H1 (cell line): ENCODE measurements at regions not wholly inside any gene's neighbourhood (a gene's known extent, or its start where the extent isn't known, plus 50 kb on each side); places are given as distances from the start of the nearest gene placed in this dataset.

Experiments used
- BACH1 ChIP-seq: IDR thresholded peaks from 2 replicates; pipeline ENCODE4 v1.6.1; 2012; ENCODE audit warnings: low read length, improper control_type of control experiment
- CEBPB ChIP-seq: IDR thresholded peaks from 2 replicates; pipeline ENCODE4 v1.6.1; 2012; ENCODE audit warnings: low read depth, low read length
- CHD1 ChIP-seq: IDR thresholded peaks from 2 replicates; pipeline ENCODE4 v1.6.1; 2012; ENCODE audit warnings: low read depth, low read length, improper control_type of control experiment
- EP300 ChIP-seq, 2 experiments: IDR thresholded peaks; 1 replicate in 1 of 2; 2 replicates in 1 of 2; pipeline ENCODE4 v1.6.1; 2011 to 2012; ENCODE audit warnings: low read depth in 2 of 2, low read length in 2 of 2, mild to moderate bottlenecking in 2 of 2, borderline replicate concordance in 1 of 2, inconsistent platforms in 1 of 2, moderate library complexity in 1 of 2
- GABPA ChIP-seq: IDR thresholded peaks from 2 replicates; pipeline ENCODE4 v1.6.1; 2011; ENCODE audit warnings: mild to moderate bottlenecking, low read length, moderate library complexity, borderline replicate concordance; ENCODE audit not compliant: insufficient read depth
- NRF1 ChIP-seq: IDR thresholded peaks from 2 replicates; pipeline ENCODE4 v1.6.1; 2011; ENCODE audit warnings: mild to moderate bottlenecking, low read depth, low read length, improper control_type of control experiment
- POLR2A ChIP-seq, 2 experiments: IDR thresholded peaks; 1 replicate in 1 of 2; 2 replicates in 1 of 2; pipeline ENCODE4 v1.6.1; 2011; ENCODE audit warnings: low read depth in 2 of 2, low read length in 2 of 2, mild to moderate bottlenecking in 2 of 2; ENCODE audit errors: control extremely low read depth in 1 of 2
- POLR2AphosphoS5 ChIP-seq: IDR thresholded peaks from 2 replicates; pipeline ENCODE4 v1.6.1; 2011; ENCODE audit warnings: low read depth, low read length
- RAD21 ChIP-seq, 2 experiments: IDR thresholded peaks in 1 of 2; conservative IDR thresholded peaks in 1 of 2; 2 replicates each; pipeline ENCODE4 v1.6.1; 2011; ENCODE audit warnings: low read depth in 2 of 2, low read length in 2 of 2, improper control_type of control experiment in 1 of 2, inconsistent platforms in 1 of 2, mild to moderate bottlenecking in 1 of 2, moderate library complexity in 1 of 2
- SUZ12 ChIP-seq: fragments of 200-600 bp; sonication (generic); IDR thresholded peaks from 2 replicates; pipeline ENCODE4 v1.6.1; 2012; ENCODE audit warnings: mild to moderate bottlenecking, inconsistent platforms, low read length, moderate library complexity, mixed read lengths
- TF ChIP-seq, protein P1 (sequence below), 3 experiments: IDR thresholded peaks; 1 replicate in 2 of 3; 2 replicates in 1 of 3; pipeline versions ENCODE4 v1.5.1 to v1.6.1; 2011; ENCODE audit warnings: low read length in 3 of 3, mild to moderate bottlenecking in 3 of 3, inconsistent platforms in 2 of 3, low read depth in 1 of 3, moderate library complexity in 1 of 3; ENCODE audit not compliant: insufficient read depth in 1 of 3; ENCODE audit errors: control extremely low read depth in 1 of 3

DNA sequence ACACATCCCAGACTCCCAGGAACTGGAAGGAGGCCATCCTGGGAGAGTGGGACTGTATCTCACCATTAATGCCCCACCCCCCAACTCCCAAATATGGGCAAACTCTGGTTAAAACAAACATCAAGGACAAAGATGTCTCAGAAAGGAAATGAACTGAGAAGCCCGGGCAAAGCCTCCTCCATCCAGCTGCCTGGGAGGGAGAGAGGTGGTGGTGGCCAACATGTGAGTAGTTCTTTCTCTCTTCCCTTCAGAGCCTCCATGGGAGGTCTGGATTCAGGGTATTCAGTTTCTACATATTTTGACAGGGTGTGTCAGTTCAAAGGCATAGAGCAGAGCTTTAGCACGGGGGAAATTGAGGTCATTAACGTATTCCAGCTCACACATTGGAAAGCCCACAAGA, 57.5 kb downstream of the CXCR4 start:
- TF ChIP-seq NRF1 (no peak), GABPA (no peak), SUZ12 (no peak), POLR2AphosphoS5 (no peak), POLR2A (IDR thresholded peaks at IDR 0.05; ENCODE audit: control extremely low read depth in 1 of 2, low read depth in 2 of 2, low read length in 2 of 2) (no peak), EP300 (IDR thresholded peaks at IDR 0.05; ENCODE audit: borderline replicate concordance in 1 of 2, low read depth in 2 of 2, low read length in 2 of 2) (no peak), CEBPB (no peak), RAD21 (IDR thresholded peaks at IDR 0.05 in 1 of 2, conservative IDR thresholded peaks at IDR 0.05 in 1 of 2; ENCODE audit: low read depth in 2 of 2, low read length in 2 of 2) (no peak), BACH1 (no peak), CHD1 (no peak)
- TF ChIP-seq, protein P1, sequence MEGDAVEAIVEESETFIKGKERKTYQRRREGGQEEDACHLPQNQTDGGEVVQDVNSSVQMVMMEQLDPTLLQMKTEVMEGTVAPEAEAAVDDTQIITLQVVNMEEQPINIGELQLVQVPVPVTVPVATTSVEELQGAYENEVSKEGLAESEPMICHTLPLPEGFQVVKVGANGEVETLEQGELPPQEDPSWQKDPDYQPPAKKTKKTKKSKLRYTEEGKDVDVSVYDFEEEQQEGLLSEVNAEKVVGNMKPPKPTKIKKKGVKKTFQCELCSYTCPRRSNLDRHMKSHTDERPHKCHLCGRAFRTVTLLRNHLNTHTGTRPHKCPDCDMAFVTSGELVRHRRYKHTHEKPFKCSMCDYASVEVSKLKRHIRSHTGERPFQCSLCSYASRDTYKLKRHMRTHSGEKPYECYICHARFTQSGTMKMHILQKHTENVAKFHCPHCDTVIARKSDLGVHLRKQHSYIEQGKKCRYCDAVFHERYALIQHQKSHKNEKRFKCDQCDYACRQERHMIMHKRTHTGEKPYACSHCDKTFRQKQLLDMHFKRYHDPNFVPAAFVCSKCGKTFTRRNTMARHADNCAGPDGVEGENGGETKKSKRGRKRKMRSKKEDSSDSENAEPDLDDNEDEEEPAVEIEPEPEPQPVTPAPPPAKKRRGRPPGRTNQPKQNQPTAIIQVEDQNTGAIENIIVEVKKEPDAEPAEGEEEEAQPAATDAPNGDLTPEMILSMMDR (IDR thresholded peaks at IDR 0.05; ENCODE audit: control extremely low read depth in 1 of 3, insufficient read depth in 1 of 3, low read depth in 1 of 3, low read length in 3 of 3), result no peak
